HEK293 (cell line): ENCODE measurements at regions not wholly inside any gene's neighbourhood (a gene's known extent, or its start where the extent isn't known, plus 50 kb on each side); places are given as distances from the start of the nearest gene placed in this dataset.

ENCODE experiments used
- CTCF ChIA-PET: fragments of 350-600 bp; formaldehyde crosslinking; extraction: SDS; loops from one replicate; lab custom pipeline; 2021; ENCODE audit warnings: antibody characterized with exemption; lab: Yijun Ruan, JAX
- POLR2A ChIA-PET: fragments of 300-600 bp; formaldehyde crosslinking; extraction: SDS; loops from one replicate; lab custom pipeline; 2020; ENCODE audit warnings: antibody characterized with exemption, inconsistent platforms; lab: Yijun Ruan, JAX
- H3K27ac ChIP-seq: fragments of 200-500 bp; sonication (Bioruptor generic); 2 replicates; pipeline ENCODE4 v1.5.1; 2014; ENCODE audit warnings: low read depth, low read length, control low read depth, inconsistent platforms; ENCODE audit errors: extremely low read depth
- H3K36me3 ChIP-seq, 2 experiments: fragments of 200-500 bp in 1 of 2; sonication (Bioruptor generic) in 1 of 2; 1 replicate in 1 of 2; 2 replicates in 1 of 2; pipeline ENCODE4 v1.5.1; 2014 to 2017; ENCODE audit warnings: inconsistent platforms in 2 of 2, low read length in 2 of 2; ENCODE audit not compliant: control insufficient read depth in 2 of 2, insufficient read depth in 1 of 2
- H3K4me1 ChIP-seq: fragments of 200-500 bp; sonication (Bioruptor generic); 2 replicates; pipeline ENCODE4 v1.5.1; 2014; ENCODE audit warnings: mild to moderate bottlenecking, low read length, inconsistent platforms; ENCODE audit not compliant: control insufficient read depth, insufficient read depth
- H3K4me3 ChIP-seq: 2 replicates; pipeline ENCODE4 v1.5.1; 2011; ENCODE audit warnings: low read depth, mild to moderate bottlenecking, control low read depth, low read length, moderate library complexity
- H3K9me3 ChIP-seq: fragments of 200-500 bp; sonication (Bioruptor generic); 2 replicates; pipeline ENCODE4 v1.5.1; 2014; ENCODE audit warnings: low read depth, low read length, inconsistent platforms; ENCODE audit not compliant: control insufficient read depth, insufficient read depth
- AEBP2 ChIP-seq: fragments of 450-650 bp; formaldehyde crosslinking; IDR thresholded peaks from 2 replicates; pipeline ENCODE4 v1.5.1; 2016; ENCODE audit warnings: missing biosample characterization, missing genetic modification characterization, borderline replicate concordance
- BCL11A ChIP-seq: fragments of 450-650 bp; formaldehyde crosslinking; IDR thresholded peaks from 2 replicates; pipeline ENCODE4 v1.5.1; 2016; ENCODE audit warnings: low read depth, missing biosample characterization, missing genetic modification characterization
- FEZF1 ChIP-seq: fragments of 450-650 bp; formaldehyde crosslinking; IDR thresholded peaks from 2 replicates; pipeline ENCODE4 v1.5.1; 2016; ENCODE audit warnings: missing biosample characterization, missing genetic modification characterization
- GLI4 ChIP-seq: fragments of 450-650 bp; formaldehyde crosslinking; IDR thresholded peaks from 2 replicates; pipeline ENCODE4 v1.5.1; 2016; ENCODE audit warnings: missing biosample characterization, missing genetic modification characterization
- IKZF3 ChIP-seq: fragments of 450-650 bp; IDR thresholded peaks from 2 replicates; pipeline ENCODE4 v1.5.0; 2018; ENCODE audit warnings: missing biosample characterization, mild to moderate bottlenecking, missing genetic modification characterization, moderate library complexity
- INSM2 ChIP-seq: fragments of 450-650 bp; formaldehyde crosslinking; IDR thresholded peaks from 2 replicates; pipeline ENCODE4 v1.5.1; 2016; ENCODE audit warnings: missing biosample characterization, missing genetic modification characterization
- KLF10 ChIP-seq: fragments of 450-650 bp; IDR thresholded peaks from 2 replicates; pipeline ENCODE4 v1.5.1; 2018; ENCODE audit warnings: missing biosample characterization, mild to moderate bottlenecking, missing genetic modification characterization
- SALL2 ChIP-seq: fragments of 450-650 bp; formaldehyde crosslinking; IDR thresholded peaks from 2 replicates; pipeline ENCODE4 v1.5.0; 2017; ENCODE audit warnings: missing biosample characterization, mild to moderate bottlenecking, missing genetic modification characterization, borderline replicate concordance
- SP3 ChIP-seq: fragments of 450-650 bp; formaldehyde crosslinking; IDR thresholded peaks from 2 replicates; pipeline ENCODE4 v1.5.1; 2016; ENCODE audit warnings: missing biosample characterization, missing genetic modification characterization
- ZBTB17 ChIP-seq: fragments of 450-650 bp; formaldehyde crosslinking; IDR thresholded peaks from 2 replicates; pipeline ENCODE4 v1.5.1; 2016; ENCODE audit warnings: missing biosample characterization, missing genetic modification characterization
- ZBTB7A ChIP-seq: fragments of 450-650 bp; formaldehyde crosslinking; IDR thresholded peaks from 2 replicates; pipeline ENCODE4 v1.5.1; 2016; ENCODE audit warnings: low read depth, missing biosample characterization, missing genetic modification characterization
- ZNF155 ChIP-seq: fragments of 450-650 bp; formaldehyde crosslinking; IDR thresholded peaks from 2 replicates; pipeline ENCODE4 v1.5.1; 2016; ENCODE audit warnings: missing biosample characterization, missing genetic modification characterization
- ZNF19 ChIP-seq: fragments of 450-650 bp; formaldehyde crosslinking; IDR thresholded peaks from 2 replicates; pipeline ENCODE4; 2016; ENCODE audit warnings: missing biosample characterization, missing genetic modification characterization, low read depth
- ZNF221 ChIP-seq: fragments of 450-650 bp; formaldehyde crosslinking; IDR thresholded peaks from 2 replicates; pipeline ENCODE4 v1.5.1; 2017; ENCODE audit warnings: missing biosample characterization, missing genetic modification characterization, borderline replicate concordance
- ZNF223 ChIP-seq: fragments of 450-650 bp; formaldehyde crosslinking; IDR thresholded peaks from 2 replicates; pipeline ENCODE4 v1.5.1; 2016; ENCODE audit warnings: missing biosample characterization, missing genetic modification characterization
- ZNF324 ChIP-seq: fragments of 450-650 bp; formaldehyde crosslinking; IDR thresholded peaks from 2 replicates; pipeline ENCODE4 v1.5.1; 2016; ENCODE audit warnings: missing biosample characterization, missing genetic modification characterization
- ZNF510 ChIP-seq: fragments of 450-650 bp; formaldehyde crosslinking; IDR thresholded peaks from 2 replicates; pipeline ENCODE4 v1.5.1; 2018; ENCODE audit warnings: mild to moderate bottlenecking, missing genetic modification characterization, missing biosample characterization; ENCODE audit not compliant: insufficient replicate concordance
- ZNF518A ChIP-seq: fragments of 450-650 bp; formaldehyde crosslinking; conservative IDR thresholded peaks from 2 replicates; pipeline ENCODE4 v1.5.1; 2016; ENCODE audit warnings: low read depth, missing biosample characterization, missing genetic modification characterization
- ZNF530 ChIP-seq: fragments of 450-650 bp; formaldehyde crosslinking; IDR thresholded peaks from 2 replicates; pipeline ENCODE4 v1.5.1; 2016; ENCODE audit warnings: low read depth, missing biosample characterization, missing genetic modification characterization
- ZNF600 ChIP-seq: fragments of 450-650 bp; formaldehyde crosslinking; IDR thresholded peaks from 2 replicates; pipeline ENCODE4 v1.5.1; 2016; ENCODE audit warnings: missing biosample characterization, missing genetic modification characterization

- CTCF ChIA-PET, result interaction anchor here (0.5 to 0.6 kb wide), 2 partner anchors 162 to 298 kb away, joined by 3 to 4 read pairs; no protein-coding TSS in a partner anchor
- Histone ChIP-seq H3K9me3 (no peaks in the 10 kb centered on the region), H3K4me1 (no peaks in the 10 kb centered on the region), H3K4me3 (no peak overlapping the region), H3K36me3 (no peaks in the 10 kb centered on the region)
- POLR2A ChIA-PET, result no interaction called here
- no peak for TF ChIP-seq ZBTB7A (tag by site-specific recombination)
- TF ChIP-seq, all 188 proteins: peak for 0
- H3K27ac ChIP-seq, result no peak overlapping the region
Measured at GRCh38 chr11:109970516-109971183, 122.5 kb upstream of the ZC3H12C start.

GRCh38 chr11:109971184-109971523 is 122.0 kb upstream of the ZC3H12C start:
- Histone ChIP-seq H3K4me3 (no peak overlapping the region), H3K4me1 (no peaks in the 10 kb centered on the region), H3K36me3 (no peaks in the 10 kb centered on the region), H3K27ac (no peak overlapping the region), H3K9me3 (no peaks in the 10 kb centered on the region)
- ChIA-PET CTCF (interaction anchor here (0.5 kb wide), 1 partner anchor 298 kb away, joined by 4 read pairs; no protein-coding TSS in a partner anchor), POLR2A (no interaction called here)
- TF ChIP-seq KLF10 (tag by site-specific recombination) (no peak), IKZF3 (tag by site-specific recombination) (no peak), SALL2 (tag by site-specific recombination) (no peak), GLI4 (tag by site-specific recombination) (no peak), ZNF530 (tag by site-specific recombination) (no peak), ZNF600 (tag by site-specific recombination) (no peak), ZNF324 (tag by site-specific recombination) (no peak), ZNF221 (tag by site-specific recombination) (no peak), ZNF223 (tag by site-specific recombination) (no peak), FEZF1 (tag by site-specific recombination) (no peak), AEBP2 (tag by site-specific recombination) (no peak)

GRCh38 chr11:109972181-109972715 is 120.9 kb upstream of the ZC3H12C start:
- Histone ChIP-seq H3K4me3 (no peak overlapping the region), H3K36me3 (no peaks in the 10 kb centered on the region), H3K27ac (no peak overlapping the region), H3K9me3 (no peaks in the 10 kb centered on the region)
- POLR2A ChIA-PET, result no interaction called here
- no peak for TF ChIP-seq ZNF19 (tag by site-specific recombination)
- no peak for TF ChIP-seq ZBTB17
- TF ChIP-seq ZNF223 (tag by site-specific recombination), result no peak
- TF ChIP-seq SP3 (tag by site-specific recombination), result no peak
- TF ChIP-seq ZNF155 (tag by site-specific recombination), result no peak
- no peak for TF ChIP-seq BCL11A (tag by site-specific recombination)
- no peak for TF ChIP-seq ZNF324 (tag by site-specific recombination)
- TF ChIP-seq INSM2 (tag by site-specific recombination), result no peak
- no peak for TF ChIP-seq ZNF518A (tag by site-specific recombination)
- TF ChIP-seq ZNF510 (tag by site-specific recombination), result no peak
- TF ChIP-seq, all 188 proteins: peak for 0
- no peaks in the 10 kb centered on the region for H3K4me1 ChIP-seq
- CTCF ChIA-PET, result no interaction called here
